ENCODE measurements at regions not wholly inside any gene's neighbourhood (a gene's known extent, or its start where the extent isn't known, plus 50 kb on each side); places are given as distances from the start of the nearest gene placed in this dataset.

- Histone ChIP-seq H4K20me1 (replicated peaks in 1 of 2; ENCODE audit: control insufficient read depth in 1 of 2, insufficient read depth in 2 of 2, low read length in 2 of 2) (no peaks in the 10 kb centered on the region), H3K23me2 (ENCODE audit: low read depth, low read length) (no peaks in the 10 kb centered on the region), H3K56ac (replicated peaks; ENCODE audit: insufficient read length, low read depth, low read length) (no peak overlapping the region), H2BK12ac (ENCODE audit: low read depth, low read length) (no peak overlapping the region), H3K27me3 (replicated peaks in 1 of 4; ENCODE audit: control insufficient read depth in 3 of 4, extremely low read depth in 1 of 4, insufficient read depth in 3 of 4, low read length in 3 of 4) (no peaks in the 10 kb centered on the region), H2BK120ac (replicated peaks; ENCODE audit: low read depth, low read length) (no peak overlapping the region), H3K27ac (ENCODE audit: low read depth, low read length) (no peak overlapping the region), H3K4me1 (replicated peaks in 1 of 4; ENCODE audit: control insufficient read depth in 3 of 4, insufficient read depth in 4 of 4, low read length in 3 of 4) (no peaks in the 10 kb centered on the region), H2AK5ac (ENCODE audit: low read depth, low read length) (no peak overlapping the region), H2BK20ac (ENCODE audit: low read length) (no peak overlapping the region), H3K4ac (replicated peaks; ENCODE audit: insufficient read length, low read depth, low read length) (no peak overlapping the region), H4K91ac (replicated peaks; ENCODE audit: insufficient read length, low read length) (no peak overlapping the region), H3K36me3 (ENCODE audit: control insufficient read depth in 2 of 4, insufficient read depth in 4 of 4, low read length in 3 of 4) (no peaks in the 10 kb centered on the region), H2AFZ (ENCODE audit: low read length) (no peak overlapping the region), H4K8ac (ENCODE audit: extremely low read depth, insufficient read depth, low read length) (no peak overlapping the region), H3K4me3 (ENCODE audit: extremely low read depth in 1 of 4, insufficient read depth in 2 of 4, low read depth in 3 of 4, low read length in 4 of 4) (no peak overlapping the region), H4K5ac (ENCODE audit: insufficient read length, low read depth, low read length) (no peak overlapping the region), H3K79me1 (ENCODE audit: low read depth, low read length) (no peaks in the 10 kb centered on the region), H3K14ac (ENCODE audit: insufficient read length) (no peak overlapping the region), H3K79me2 (ENCODE audit: control insufficient read depth in 1 of 2, insufficient read depth in 2 of 2, low read length in 2 of 2) (no peaks in the 10 kb centered on the region), H2BK5ac (ENCODE audit: low read depth, low read length) (no peak overlapping the region), H3K4me2 (ENCODE audit: insufficient read depth in 1 of 2, low read depth in 2 of 2, low read length in 2 of 2) (no peak overlapping the region), H3K9ac (replicated peaks in 1 of 4; ENCODE audit: extremely low read depth in 1 of 4, low read depth in 3 of 4, low read length in 3 of 4) (no peak overlapping the region), H3K18ac (ENCODE audit: extremely low read depth, low read length) (no peak overlapping the region), H3K9me3 (ENCODE audit: insufficient read depth in 2 of 2, low read depth in 1 of 2, low read length in 1 of 2) (peaks cover 49 to 97% of the 10 kb centered on the region in 2 experiments), H2BK15ac (ENCODE audit: low read length) (no peak overlapping the region), H3K23ac (ENCODE audit: insufficient read length) (no peak overlapping the region)
- DNase-seq (ENCODE audit: low read depth in 1 of 2, low spot score in 2 of 2) (no peak), FAIRE-seq (no peak)
- POLR2A ChIA-PET (ENCODE audit: partially characterized antibody): no interaction called here
- CTCF ChIA-PET (ENCODE audit: partially characterized antibody): no interaction called here
- WGBS, 2 experiments (ENCODE audit: extremely low coverage in 1 of 2, insufficient coverage in 1 of 2, insufficient read length in 1 of 2, insufficient replicate concordance in 2 of 2, low coverage in 1 of 2, low lambda C conversion rate in 2 of 2, missing lambda C conversion rate in 1 of 2): 89% methylated on average over 20 of the region's 30 CpGs; no CpG with 5 or more reads in 1 of the 2 experiments
- TF ChIP-seq RAD21 (IDR thresholded peaks at IDR 0.05 in 1 of 2, conservative IDR thresholded peaks at IDR 0.05 in 1 of 2; ENCODE audit: low read depth in 2 of 2, low read length in 2 of 2): no peak
- TF ChIP-seq KDM4A (IDR thresholded peaks at IDR 0.05; ENCODE audit: low read depth, low read length, severe bottlenecking): no peak
- TF ChIP-seq SIX5 (IDR thresholded peaks at IDR 0.05; ENCODE audit: low read depth, low read length): no peak
- no peak for TF ChIP-seq EGR1 (IDR thresholded peaks at IDR 0.05; ENCODE audit: borderline replicate concordance, low read depth, low read length)
- TF ChIP-seq ASH2L (IDR thresholded peaks at IDR 0.05; ENCODE audit: low read length): no peak
- TF ChIP-seq NRF1 (IDR thresholded peaks at IDR 0.05; ENCODE audit: low read depth, low read length): no peak
- TF ChIP-seq RBBP5 (IDR thresholded peaks at IDR 0.05; ENCODE audit: borderline replicate concordance, low read depth, low read length): no peak
These were observed 368.8 kb downstream of the TMEM121 start for GRCh38 chr14:105894978-105895881.

Measured in H1 (cell line).